Glomerular visceral epithelial cell (primary cell): ENCODE measurements at regions not wholly inside any gene's neighbourhood (a gene's known extent, or its start where the extent isn't known, plus 50 kb on each side); places are given as distances from the start of the nearest gene placed in this dataset.

Experiments
- DNase-seq: peaks from one replicate; pipeline ENCODE4 v3.0.0-alpha.2; 2016; ENCODE audit errors: extremely low spot score

DNA sequence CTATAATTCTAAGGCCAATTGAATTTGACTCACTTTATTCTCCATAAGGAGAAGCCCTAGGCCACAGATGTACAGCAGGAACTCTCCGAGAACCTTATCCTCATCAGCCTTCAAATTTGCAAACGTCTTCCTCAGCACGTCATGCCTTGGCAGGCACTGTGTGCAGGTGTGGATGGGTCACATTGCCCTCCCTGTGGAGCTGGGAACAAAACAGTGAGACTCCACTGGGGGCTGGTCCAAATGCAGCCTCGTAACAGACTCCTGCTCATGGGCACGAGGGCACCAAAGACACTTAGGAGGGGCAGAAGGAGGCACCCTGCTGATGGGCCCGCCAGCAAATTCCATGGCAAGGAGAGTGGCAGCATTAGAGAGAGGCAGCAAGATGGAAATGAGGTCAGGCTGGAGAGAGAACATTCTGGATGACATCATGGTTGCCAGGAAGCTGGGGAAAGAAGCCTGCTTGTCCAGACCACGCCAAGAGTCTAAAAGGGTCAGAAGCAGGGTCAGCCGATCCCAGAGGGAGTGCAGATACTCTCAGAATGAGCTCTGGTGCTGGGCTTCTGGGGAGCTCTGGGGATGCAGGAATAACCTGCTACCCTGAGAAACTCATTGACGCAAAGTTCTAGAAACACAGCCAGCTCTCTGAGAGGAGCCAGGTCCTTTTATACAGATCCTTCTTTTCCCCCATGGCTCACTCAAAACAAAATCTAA, 242.2 kb downstream of the B3GLCT start:
- no peak for DNase-seq

DNA sequence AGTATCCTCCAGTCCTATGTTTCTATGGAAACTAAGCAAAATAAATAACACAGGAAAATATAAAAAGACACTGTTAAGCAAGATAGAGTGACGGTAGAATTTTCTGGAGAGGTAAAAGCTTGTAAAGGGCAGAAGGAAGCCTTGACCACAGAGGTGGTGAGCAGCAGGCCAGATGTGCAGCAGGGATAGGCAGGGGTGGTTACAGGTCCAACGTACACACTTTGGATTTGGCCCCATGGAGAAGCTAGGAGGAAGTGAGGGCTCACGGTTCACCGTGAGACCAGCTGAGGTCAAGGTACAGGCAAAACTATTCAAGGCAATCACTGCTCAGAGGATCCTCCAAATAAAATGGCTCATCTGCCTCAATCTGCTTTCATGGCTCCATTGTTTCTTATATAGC, 242.8 kb downstream of the B3GLCT start:
- no peak for DNase-seq

- no peak for DNase-seq
Observed at GRCh38 chr13:31444266-31444856, 244.6 kb downstream of the B3GLCT start.

GRCh38 chr13:31452525-31452924, 252.8 kb downstream of the B3GLCT start:
- no peak for DNase-seq

DNA sequence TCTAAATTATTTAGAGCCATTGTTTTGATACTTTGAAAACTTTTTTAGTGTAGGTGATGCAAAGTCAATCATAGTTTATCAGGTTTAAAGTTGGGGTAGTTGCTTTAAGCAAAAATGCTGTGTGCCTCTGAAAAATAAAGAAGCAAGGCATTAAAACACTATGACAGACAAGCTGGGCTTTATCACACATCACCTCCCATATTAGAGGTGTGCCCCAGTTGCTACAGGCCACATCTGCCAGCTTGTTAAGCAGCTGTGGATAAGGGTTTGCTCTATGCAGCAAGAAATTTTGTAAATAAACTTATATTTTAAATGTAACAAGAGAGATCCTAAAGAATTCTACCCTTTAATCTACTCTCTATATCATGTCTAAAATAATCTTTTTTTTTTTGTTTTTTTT, 255.8 kb downstream of the B3GLCT start:
- no peak for DNase-seq

DNA sequence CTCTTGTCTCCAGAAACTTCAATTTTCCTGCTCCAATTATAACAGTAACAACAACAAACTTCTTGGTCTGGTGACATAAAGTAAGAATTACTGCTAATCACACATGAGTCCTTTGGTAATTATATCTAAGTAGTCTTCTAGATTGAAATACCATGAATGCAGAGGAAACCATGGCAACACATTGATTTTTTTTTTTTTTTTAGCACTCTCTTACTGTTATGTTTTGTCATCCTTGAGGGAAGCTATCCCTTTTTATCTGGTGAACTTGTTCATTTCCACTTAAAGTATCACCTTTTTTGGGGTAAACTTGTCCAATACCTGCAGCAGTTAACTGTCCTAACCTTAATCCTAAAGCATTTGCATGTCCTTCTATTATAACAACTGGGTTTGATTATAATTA, 256.3 kb downstream of the B3GLCT start:
- no peak for DNase-seq

DNA sequence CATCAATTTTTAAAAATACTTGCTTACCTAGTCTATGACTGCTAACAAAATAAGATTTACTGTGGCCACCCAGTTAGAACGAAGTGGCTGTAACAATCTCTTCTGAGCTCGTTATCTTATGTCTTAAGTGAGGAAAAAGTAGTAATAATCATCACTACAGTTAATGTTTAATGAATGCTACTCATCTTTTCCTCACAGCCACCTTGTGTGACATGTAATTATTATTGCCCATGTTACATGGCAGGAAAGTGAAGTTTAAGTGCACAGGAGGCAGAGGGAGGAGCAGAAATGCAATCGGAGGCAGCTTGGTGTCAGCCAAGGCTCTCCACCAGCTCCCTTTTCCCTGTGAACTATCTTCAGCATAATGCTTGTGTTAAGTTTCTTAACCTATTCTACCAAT, 260.3 kb downstream of the B3GLCT start:
- DNase-seq = no peak

- no peak for DNase-seq
Observed at GRCh38 chr13:31461923-31462322, 262.1 kb downstream of the B3GLCT start.

GRCh38 chr13:31462766-31463165, 263.0 kb downstream of the B3GLCT start:
- DNase-seq = no peak

DNA sequence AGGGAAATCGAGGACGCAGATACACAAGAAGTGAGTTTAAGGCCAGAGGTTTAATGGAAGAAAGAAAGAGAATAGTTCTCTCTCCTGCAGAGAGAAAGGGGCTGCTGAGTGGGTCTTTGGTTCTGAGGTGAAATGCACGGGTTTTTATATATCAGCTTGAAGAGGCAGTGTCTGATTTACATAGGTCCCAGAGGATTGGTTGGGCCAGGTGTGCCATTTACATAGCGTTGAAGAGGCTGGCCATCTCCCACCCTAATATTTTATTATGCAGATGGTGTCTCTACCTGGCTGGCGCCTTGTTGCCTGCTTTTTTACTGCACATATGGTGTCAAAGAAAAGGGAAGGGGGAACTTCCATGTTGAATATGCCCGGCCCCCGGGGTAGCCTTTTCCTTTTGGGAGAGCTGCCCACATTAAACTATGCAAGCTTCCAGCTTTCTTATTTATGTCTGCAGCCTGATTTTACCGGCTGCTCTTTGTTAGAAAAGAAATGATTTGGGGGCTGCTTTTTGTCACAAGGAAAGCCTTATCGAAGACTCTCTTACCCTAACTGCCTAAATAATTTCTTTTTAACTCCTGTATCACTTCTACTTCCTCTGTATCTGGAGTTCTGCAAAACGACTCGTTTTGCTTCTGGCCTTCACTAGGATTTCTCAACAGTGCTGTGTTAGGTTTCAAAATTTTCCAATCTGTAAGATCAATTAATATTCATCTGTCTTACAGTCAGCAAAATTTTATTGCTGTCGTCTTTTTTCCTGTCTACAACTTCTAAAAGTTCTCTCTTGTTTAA, 268.5 kb downstream of the B3GLCT start:
- DNase-seq = no peak

- DNase-seq = no peak
Observed at GRCh38 chr13:31469377-31469776, 269.6 kb downstream of the B3GLCT start.

- no peak for DNase-seq
Observed at GRCh38 chr13:31476266-31476665, 263.1 kb upstream of the RXFP2 start.

DNA sequence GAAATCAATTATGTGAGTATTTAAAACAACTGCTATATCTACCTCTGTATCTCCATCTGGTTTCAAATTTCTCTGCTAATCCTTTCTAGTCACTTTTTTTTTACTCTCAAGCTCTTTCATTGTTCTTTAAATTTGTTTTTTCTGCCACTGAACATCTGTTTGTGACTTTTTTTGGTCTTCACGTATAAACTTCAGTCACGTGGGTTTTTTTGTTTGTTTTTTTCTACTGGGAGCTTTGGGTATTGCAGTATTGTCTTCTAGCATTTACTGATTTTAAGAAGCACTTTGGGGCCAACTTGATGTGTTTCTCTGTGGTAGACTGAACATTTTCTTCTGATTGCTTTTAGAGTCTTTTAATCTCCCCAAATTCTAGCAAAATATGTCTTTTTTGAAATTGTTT, 262.6 kb upstream of the RXFP2 start:
- no peak for DNase-seq

DNA sequence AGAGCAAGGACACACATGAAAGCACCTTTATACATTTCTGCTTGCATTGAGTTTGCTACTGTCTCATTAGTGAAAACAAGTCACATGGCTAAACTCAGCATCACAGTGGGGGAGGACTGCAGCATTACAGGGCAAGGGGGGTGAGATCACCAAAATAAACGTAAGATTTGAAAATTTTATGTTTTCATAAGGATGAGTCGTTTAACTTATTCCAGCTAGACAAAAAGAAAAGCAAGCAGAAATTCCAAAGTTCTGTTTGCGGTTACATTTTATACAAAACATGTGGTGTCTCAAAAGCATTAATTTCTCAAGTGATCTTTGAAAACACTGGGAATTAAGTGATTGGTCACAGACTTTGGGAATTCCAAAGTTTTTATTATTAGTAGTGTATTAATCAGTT, 261.4 kb upstream of the RXFP2 start:
- no peak for DNase-seq

DNA sequence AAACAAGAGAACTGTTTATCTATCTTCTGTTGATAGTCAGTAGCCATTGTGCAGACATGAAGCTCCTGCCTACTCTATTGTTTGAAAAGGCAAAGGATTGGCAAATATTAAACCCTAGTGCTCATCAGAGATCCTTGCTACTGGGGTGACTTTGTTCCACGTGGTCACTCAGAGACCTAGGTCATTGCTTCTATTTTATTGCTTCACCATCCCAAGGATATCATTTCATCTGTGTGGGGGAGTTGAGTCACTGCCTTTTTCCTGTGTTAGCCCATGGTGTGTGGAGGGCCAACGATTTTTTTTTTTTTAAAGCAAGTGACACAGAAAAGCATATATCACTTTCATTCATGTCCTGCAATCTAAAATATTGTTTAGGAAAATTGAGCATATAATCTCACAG, 254.1 kb upstream of the RXFP2 start:
- DNase-seq = no peak

DNA sequence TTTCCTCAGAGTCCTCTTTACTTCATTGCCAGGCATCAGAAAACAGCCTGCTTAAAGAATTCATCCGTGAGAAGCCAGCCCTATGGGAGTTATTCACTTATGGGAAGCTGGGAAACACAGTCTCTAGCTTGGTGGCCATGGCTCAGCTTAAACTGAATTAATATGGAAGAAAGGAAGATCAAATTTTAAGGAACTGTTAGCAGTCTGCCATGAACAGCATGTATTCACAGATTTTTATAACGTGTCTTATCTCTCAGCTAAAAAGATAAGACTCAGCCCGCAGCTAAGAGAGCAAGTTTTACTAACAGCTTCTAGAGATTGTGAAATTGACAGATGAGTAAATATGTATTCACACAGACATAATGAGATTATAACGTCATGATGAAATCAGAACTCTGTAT, 253.7 kb upstream of the RXFP2 start:
- no peak for DNase-seq

- DNase-seq = no peak
Observed at GRCh38 chr13:31495336-31495735, 244.0 kb upstream of the RXFP2 start.

- DNase-seq = no peak
Observed at GRCh38 chr13:31499274-31499673, 240.1 kb upstream of the RXFP2 start.

DNA sequence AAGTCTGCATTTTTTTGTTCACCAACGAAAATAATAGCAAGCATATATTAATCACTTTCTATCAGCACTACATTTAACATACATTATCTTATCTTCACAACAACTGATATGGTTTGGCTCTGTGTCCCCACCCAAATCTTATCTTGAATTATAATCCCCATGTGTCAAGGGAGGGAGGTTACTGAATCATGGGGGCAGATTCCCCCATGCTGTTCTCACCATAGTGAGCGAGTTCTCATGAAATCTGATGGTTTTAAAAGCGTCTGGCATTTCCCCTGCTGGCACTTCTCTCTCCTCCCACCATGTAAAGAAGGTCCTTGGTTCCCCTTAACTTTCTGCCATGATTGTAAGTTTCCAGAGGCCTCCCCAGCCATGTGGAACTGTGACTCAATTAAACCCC, 235.7 kb upstream of the RXFP2 start:
- no peak for DNase-seq

DNA sequence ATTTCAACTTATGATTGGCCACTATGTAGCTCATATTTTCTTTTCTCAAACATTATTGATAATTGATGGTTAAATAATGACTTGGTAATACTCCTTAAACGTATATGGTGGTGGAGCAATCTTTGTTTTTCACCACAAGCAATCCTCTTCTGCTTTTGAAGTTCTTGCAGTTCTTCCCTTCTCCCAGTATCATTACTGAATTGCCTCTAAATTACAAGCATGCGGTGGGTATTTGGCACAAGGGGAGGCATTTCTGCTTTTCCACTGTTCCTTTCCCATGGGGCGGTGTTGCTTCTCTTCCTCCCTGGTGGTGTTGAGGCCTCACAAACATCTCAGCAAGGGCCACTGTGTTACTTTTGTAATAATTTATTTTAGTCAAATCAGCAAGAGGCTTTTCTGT, 234.4 kb upstream of the RXFP2 start:
- DNase-seq = no peak

- DNase-seq = no peak
Observed at GRCh38 chr13:31512331-31512730, 227.0 kb upstream of the RXFP2 start.

DNA sequence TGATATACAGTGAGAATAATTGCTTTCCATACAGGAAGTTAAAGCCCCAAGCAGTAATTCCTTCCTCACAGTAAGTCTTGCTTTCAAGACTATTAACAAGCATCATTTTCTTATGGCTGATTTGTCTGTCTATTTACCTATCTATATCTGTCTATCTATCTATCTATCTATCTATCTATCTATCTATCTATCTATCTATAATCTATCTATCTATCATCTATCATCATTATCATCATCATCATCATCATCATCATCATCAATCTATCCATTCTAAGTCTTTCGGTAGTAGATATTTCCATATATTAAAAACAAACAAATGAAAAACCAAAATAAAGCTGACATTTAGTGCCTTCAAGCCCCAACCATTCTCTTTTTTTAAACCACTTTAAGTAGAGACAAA, 224.4 kb upstream of the RXFP2 start:
- no peak for DNase-seq

DNA sequence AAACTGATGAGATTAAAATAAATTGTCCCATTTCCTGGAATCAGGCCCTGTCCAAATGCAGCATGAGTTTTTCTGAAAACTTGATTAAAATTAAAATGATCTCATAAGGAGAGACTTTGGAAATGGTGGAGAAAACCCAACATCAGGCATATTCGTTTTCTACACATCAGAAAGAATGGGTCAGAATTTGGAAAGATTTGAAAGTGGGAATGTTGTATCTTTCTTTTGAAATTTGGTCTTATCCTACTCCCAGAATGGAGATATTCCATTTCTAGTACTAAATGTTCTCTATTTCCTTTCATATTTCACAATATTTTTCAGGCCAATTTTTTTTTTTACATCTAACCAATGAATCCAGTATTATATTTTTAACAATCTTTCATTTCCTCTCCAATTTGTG, 223.9 kb upstream of the RXFP2 start:
- DNase-seq = no peak
